DMS 273 (cell line): ENCODE measurements at regions not wholly inside any gene's neighbourhood (a gene's known extent, or its start where the extent isn't known, plus 50 kb on each side); places are given as distances from the start of the nearest gene placed in this dataset.

Experiments used
- DNase-seq: peaks from one replicate; lab custom pipeline; 2025; ENCODE audit not compliant: unreplicated experiment; lab: John Stamatoyannopoulos, UW

DNA sequence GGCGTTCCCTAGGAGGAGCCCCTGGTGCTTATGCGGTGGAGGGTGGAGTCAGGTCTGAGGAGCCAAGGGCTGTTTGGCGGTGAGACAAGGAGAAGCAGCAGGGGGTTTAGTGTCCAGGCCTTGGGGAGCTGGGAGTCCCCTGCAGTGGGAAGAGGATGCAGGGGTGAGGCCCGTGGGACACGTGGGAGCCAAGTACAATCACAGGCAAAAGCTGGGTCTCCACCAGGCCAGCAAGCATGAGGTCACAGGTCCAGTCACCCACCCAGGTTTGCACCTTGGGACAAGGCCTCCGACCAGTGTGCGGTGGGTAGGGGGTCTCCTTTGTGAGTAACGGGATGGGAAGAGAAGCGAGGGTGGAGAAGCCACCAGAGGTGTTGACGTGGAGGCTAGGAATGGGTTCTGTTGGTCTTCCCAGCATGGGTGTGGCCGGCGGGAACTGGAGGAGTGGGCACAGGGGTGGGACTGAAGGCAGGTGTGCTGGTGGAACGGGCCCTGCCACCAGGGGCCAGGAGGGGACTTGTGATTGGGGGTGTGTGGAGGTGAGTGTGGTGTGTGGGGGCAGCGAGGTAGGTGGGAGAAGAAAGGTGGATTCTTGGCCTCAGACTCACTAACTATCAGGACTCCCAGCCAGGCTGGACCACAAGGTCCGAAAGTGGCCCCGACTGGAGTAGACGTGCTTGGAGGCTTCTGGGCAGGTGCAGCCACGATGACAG lies 953.6 kb downstream of the TBC1D22A start:
- DNase-seq, result no peak

DNA sequence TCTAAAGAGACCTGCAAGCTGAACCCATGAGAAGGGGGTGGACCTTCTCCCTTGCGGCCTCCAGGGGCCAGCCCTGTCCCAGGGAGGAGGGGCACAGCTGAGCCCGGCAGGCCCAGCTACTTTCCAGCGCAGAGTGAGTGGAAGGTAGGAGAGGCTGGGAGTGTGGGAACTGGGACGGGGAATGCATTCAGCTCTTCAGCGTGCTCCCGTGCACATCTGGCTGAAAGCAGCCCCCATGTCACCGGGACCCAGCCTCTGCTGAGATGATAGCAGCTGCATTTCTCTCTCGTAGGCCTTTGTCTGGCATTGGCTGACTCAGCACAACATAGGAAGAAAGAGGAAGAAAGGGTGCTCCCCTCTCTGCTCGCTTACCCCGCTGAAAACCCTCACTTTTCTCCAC lies 951.5 kb downstream of the TBC1D22A start:
- DNase-seq, result no peak

DNA sequence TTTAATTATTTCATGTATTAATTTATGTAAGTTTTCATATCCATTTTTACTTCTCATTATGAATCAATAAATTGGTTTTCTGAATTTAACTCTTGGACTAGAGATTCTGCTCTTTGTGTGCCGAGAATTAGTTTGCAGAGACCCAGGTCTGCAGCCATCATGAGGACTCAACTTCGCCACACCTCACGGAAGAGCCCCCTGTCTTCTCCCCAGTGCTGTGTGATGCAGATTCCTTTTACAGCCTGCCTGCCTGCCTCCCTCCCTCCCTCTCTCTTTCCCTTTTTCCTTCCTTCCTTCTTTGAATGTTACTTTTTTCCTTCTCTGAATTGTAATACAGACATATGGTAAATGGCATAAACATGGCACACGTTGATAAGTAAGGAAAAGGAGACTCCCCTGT lies 947.7 kb downstream of the TBC1D22A start:
- no peak for DNase-seq

DNA sequence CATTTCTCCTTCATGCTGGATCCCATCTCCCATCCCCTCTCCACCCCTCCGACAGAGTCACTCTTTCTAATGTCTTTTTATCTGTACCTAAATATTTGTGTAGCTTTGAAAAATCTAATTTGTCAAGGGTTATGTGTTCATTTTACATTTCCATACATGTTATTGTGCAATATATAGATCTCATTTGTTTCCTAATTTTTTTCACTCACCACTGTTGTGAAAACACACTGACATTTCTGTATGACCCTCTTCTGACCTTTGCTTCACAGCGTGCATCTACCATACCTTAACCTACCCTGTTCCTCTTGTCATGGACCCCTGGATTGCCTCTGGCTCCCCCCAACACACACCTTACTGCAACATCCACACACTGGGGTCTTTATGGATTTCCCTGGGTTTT lies 942.9 kb downstream of the TBC1D22A start:
- no peak for DNase-seq

DNA sequence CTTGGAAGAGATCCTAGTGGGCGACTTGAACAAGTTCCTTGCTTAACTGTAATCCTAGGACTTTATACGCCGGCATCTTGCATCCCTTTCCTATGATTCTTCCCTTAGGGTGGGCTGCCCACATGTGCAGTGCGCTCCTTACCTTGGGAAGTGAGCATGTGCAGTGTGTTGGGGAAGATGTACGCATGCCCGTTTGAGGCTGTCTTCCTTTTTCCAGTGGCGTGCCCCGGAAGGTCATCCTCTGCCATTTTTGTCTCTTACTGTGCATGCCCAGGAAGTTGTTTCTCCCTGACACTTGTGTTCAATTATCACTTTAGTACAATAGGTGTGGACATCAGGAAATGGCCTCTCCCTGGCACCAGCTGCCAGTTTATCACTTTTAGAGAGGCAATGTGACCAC lies 936.5 kb downstream of the TBC1D22A start:
- no peak for DNase-seq

DNA sequence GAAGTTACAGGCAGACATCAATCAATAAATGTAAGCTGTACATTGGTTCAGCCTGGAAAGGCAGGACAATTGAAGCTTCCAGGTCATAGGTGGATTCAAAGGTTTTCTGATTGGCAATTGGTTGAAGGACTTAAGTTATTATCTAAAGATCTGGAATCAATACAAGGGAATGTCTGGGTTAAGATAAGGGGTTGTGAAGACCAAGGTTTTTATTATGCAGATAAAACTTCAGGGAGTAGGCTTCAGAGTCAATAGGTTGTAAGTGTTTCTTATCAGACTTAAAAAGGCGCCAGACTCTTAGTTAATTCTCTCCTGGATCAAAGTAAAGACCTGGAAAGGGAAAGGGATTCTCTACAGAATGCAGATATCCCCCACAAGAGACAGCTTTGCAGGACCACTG lies 935.4 kb downstream of the TBC1D22A start:
- DNase-seq, result no peak

DNA sequence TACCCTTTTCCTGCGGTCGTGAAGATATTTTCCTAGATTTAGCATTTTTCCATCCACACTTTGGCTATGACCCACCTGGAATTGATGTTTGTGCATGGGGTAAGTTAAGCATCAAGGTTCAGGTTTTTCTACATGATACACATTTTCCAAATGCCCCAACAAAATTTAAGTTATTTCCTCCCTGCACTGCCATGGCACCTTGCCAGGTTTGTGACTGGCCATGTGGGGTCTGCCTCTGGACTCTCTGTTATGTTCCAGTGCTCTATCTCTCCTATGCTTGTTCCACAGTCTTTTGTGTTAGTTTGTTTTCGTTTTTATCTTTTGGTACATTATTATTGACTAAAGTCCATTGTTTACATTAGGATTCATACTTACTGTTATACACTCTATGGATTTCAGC lies 934.3 kb downstream of the TBC1D22A start:
- no peak for DNase-seq

DNA sequence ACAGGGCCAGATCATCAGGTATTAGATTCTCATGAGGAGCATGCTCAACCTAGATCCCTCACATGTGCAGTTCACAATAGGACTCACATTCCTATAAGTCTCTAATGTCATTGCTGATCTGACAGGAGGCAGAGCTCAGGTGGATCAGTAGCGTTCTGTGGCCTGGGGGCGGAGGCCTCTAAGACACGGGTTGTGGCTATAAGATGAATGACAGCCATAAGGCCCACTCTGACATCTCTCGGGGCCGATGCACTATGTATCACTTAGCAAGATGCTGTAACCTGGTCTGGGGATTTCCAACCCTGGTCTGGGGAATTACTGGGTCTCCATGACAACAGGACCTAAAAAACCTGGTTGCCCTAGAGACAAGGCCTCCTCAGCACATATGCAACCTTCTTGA lies 932.7 kb downstream of the TBC1D22A start:
- no peak for DNase-seq

DNA sequence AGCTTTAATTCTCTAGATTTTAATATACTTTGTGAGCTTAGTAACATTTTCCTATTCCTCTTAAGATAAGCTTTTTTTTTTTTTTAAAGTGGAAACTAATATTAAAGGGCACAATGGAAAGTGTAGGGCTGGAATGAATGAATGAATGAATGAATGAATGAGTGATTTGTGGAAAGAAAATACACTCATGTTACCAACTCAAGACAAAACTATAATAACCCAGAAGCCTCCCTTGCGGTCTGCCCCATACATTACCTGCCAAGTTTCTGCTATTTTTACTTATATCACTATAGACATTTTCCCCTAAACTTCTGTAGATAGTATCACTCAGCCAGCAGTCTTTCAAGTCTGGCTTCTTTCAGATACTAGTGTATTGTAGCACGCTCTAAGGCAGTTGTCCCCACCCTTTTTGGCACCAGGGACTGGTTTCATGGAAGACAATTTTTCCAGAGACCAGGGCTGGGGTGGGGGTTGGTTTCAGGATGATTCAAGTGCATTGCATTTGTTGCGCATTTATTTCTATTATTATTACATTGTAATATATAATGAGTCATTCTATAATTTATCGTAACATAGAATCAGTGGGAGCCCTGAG lies 932.2 kb downstream of the TBC1D22A start:
- no peak for DNase-seq

DNA sequence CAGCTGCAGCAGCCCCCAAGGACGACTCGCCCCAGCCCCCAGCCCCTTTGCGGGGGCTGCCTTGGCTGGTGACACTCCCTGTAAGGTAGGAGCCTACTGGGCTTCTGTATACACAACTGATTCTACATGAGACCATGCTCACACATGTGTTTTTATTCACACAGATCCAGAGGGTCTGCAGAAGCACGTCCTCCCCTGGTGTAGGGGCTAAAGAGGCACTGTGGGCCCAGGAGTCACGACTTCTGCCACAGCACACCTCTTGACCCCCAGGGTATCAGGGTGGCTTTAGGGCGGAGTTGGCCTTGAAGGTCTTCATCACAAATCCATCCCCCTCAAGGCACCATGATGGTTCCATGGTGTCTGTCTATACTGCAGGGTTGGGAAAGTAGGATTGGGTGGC lies 931.2 kb downstream of the TBC1D22A start:
- no peak for DNase-seq

DNA sequence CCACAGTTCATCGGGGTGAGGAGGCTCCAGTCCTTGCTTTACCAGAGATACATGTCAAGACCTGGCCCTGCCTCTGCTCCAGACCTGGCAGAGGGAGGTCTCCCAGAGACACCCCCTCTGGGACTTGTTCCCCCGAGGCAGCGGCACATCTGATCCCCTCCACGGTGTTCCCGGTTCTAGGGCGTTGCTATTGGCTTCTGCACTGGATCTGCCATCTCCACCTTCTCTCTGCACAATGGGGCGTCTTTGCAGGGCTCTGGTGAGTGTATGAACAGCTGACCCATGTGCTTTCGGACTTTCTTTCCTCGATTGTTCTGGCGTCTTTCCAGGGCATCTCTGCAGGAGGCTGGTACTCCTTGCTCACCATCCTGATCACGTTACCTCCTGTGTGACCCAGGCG lies 930.4 kb downstream of the TBC1D22A start:
- no peak for DNase-seq

DNA sequence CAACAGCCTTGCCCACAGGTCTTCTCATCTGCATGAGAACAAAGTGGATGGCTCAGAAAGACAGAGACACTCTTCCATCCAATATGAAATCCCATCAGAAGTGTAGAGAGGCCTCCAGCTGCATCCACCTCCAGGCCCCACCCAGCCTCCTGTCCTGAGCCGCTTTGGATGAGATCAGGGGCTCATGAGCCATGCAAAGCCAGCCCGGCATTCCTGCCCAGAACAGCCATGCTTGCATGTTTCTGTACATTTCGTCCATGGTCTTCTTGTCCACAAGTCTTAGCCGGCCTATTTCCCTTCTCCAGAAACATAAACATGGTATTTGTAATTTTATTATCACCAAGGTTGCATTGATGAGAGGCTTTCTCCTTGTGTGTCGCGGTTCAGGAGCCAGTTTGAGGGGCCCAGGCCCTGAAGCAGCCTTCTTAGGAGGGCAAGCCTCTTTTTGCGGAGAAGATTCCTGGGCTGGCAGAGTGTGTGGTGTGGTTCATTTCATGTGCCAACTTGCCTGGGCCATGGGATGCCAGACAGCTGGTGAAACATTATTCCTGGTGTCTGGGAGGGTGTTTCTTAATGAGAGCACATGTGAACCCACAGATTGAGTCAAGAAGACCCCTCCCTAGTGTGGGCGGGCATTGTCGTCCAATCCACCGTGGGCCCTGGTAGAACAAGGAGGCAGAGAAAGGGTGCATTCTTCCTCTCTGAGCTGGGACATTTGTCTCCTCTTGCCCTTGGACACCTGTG lies 928.9 kb downstream of the TBC1D22A start:
- DNase-seq, result peak; percentile 65

DNA sequence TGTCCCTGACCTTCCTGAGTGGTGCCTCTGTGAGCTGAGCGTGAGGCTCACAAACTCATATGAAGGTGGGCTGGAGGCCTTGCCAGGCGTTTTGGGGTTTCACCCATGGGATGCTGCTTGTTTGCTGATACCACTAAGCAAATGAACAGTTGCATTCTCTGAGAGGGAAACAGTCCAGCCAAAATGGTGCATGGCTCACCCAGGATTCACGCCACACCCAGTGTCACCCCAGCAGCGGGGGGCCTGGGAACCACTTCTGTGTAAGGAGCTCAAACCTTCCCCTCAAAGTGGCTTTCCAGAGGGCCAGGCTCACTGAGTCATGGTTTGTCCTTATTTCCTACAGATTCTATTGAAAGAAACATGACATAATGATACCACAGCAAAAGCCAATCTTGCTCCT lies 928.1 kb downstream of the TBC1D22A start:
- no peak for DNase-seq

DNA sequence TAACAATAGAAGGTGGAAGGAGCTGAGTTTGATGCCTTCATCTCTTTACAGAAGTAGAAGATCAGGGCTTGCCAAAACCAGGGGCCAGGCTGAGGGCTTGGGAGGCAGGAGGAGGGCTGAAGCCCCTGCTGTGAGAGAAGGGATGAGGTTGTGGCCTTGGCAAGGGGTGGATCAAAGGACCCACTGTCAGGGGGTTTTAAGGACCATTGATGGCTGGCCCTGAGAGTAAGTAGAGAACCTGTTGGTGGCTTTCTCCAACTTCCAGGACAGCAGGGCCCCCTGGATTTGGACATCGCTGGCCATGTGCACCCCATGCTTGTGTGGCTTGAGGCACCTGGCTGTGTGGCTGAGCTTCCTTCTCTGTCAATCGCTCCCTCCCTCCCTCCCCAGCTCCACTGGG lies 927.7 kb downstream of the TBC1D22A start:
- DNase-seq, result no peak

DNA sequence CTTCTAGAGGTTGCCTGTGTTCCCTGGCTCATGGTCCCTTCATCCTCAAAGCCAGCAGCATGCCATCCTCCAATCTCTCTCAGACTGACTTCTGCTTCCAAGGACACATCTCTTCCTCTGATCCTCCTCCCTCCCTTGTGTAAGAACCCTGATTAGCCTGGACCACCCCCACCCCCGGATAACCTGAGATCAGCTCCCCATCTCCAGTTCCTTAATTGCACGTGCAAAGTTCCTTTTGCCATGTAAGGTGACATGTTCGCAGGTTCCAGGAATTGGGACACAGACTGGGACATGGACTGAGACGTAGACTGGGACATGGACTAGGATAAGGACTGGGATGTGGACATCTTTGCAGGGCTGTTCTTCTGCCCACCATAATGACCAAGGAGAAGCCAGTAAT lies 925.3 kb downstream of the TBC1D22A start:
- DNase-seq, result no peak

DNA sequence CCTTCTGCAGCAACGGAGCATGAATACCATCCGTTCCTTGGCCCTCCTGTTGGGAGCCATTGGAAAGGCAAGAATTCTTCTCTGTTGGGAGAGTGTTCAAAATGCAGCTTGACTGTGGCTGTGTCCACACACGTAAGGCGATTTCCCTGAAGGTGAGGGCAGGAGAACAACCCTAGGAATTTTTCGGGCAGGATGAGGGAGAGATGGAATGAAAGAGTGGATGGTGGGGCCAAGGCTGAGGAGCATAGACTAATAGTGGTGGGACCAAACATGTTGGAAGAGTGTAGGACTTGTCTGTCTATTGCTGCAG lies 924.9 kb downstream of the TBC1D22A start:
- no peak for DNase-seq

DNA sequence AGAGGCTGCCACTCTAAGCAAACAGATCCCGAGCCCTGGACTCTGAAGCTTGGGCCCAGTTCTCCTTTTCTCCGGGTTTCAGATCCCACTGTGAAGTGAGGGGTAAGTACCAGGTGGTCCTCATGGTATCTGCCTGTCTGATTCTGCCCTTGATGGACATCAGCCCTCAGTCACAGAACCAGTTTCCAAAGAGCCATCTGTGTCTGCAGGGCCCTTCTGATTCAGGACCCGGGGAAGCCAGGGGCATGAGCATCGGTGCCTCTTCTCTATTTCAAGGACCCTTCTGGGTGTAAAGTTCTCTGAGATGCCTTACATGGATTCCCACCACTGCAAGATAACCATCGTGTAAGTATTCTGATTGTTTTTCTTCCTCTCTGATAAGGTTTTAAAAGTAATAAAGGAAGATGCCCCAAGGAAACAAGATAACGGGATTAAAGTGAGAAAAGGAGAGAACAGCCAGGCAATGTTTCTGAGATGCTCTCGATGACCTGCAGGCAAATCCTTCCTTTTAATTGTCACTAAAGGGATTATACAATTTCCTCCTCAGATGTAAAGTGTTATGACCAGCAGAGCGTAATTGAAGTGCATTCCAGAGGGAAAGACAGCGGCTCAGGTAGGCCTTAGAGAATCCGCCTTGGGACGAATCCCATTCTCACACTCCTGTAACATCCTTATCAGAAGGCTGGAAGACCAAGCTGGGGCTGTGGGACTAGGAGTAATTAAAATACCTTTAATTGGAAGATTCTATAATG lies 924.3 kb downstream of the TBC1D22A start:
- DNase-seq, result no peak

DNA sequence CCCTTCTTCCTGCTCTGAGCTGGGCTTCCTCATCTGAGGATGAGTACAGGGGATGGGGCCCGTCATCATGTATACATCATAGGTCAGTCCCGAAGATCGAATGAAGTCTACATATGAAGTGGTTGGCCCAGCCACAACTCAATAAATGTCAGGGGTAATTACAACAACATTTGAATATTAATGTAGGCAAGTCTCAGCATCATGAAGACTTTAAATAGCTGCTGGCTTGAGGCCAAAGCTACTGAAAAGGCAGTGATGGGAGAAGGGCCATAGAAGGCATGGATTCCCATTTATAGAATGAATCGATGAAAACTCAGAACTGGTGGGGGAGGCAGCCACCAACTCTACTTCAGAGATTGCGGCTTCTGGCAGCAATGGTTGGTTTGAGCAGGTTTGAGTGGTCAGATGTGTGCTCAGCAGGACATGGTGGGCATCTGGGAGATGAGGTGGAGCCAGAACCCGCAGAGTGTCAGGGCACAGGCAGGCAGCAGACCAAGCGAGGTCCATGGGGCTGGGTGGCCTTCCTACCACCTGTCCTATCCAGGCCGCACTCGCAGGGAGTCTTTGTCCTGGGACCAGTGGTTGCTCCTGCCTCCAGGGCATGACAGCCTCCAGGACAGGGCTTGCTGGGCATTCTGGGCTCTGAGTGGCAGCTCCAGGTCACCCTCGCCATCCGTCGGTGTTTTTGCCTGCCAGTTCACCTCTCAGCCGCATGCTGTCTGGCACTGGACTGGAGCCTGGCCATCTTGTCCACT lies 919.1 kb downstream of the TBC1D22A start:
- DNase-seq, result peak; percentile 1

DNA sequence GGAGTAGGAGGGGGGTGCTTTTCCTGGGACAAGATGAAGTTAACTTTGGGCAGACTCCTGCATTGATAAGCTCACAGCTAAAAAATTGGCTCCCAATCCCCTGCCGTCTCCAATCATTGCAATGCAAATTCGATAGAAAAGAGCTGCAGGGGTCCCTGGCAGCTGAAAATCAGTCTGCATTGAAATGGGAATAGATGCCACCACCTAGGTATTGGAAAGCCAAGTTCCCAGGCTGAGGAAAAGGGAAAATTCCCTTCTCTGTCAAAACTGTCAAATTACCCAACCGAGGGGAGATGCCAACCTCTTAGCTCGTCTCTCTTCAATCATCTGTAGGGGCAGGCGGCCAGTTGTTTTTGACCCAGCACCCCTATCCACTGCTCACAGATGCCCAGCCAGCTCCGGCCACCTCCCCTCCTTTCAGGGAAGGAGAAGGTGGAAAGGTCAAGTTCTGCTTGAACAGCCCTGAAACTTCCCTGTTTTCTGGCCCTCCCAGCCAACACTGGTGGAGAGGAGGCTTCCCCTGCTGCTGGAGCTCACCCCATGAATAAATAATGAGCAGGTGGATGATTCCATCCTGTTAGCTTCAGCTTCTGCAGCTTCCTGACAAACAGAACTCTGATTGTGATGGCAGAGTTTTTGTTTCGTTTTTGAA lies 916.3 kb downstream of the TBC1D22A start:
- DNase-seq, result no peak

DNA sequence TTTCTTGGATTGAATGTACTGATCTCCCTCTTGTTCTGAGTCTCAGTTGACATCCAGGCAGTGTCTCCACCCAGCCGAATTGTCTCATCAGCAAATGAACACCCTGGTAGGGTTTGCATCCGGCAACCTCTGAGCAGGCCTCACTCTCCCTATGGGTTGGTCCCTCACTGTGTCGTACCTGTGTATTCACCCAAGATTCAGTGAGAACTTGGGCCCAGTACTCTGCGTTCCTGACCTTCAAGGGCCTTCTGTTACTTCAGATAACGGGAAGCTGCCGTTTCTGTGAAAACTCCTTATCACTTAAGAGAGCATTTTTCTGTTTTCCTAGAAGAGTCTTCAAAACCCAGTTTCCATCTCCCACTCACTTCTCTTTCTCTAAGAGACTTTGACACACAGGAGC lies 915.6 kb downstream of the TBC1D22A start:
- DNase-seq, result no peak

DNA sequence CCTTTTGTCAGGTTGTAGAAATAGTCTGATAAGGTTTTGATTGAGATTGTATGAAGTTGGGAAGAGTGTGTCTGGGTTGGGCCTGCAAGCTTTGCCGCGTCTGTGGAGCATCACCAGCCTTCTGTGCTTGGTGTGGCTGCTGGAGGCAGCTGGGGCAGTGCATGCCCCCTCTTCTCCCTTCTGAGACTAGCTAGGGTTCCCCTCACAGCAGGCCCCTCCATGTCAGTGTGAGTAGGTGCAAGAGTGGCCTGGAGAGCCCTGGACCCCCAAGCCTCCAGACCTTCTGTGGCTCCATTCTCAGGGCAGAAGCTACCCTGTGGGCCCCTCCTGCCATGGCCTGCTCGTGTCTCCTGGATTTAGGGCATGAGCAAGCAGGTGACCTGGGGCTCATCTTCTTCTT lies 914.2 kb downstream of the TBC1D22A start:
- DNase-seq, result no peak
